Calu3 (cell line): ENCODE measurements at regions not wholly inside any gene's neighbourhood (a gene's known extent, or its start where the extent isn't known, plus 50 kb on each side); places are given as distances from the start of the nearest gene placed in this dataset.

ENCODE experiments used
- BruUV-seq: library from RNA; stranded (reverse); fragments of 400-500 nt; replicated peaks from 2 replicates; lab custom pipeline; 2021; lab: Mats Ljungman, UMichigan
- CTCF ChIA-PET: fragments of 300-600 bp; sonication (Branson Sonifier 250); formaldehyde crosslinking; loops from one replicate; lab custom pipeline; 2022; ENCODE audit warnings: antibody characterized with exemption; lab: Charles Lee
- DNase-seq: peaks from one replicate; pipeline ENCODE4 v3.0.0; 2022
- H3K27ac Mint-ChIP-seq: one replicate; pipeline ENCODE4 v1.8.0; 2022; ENCODE audit warnings: mixed read lengths; ENCODE audit not compliant: unreplicated experiment
- H3K27me3 Mint-ChIP-seq: one replicate; pipeline ENCODE4 v1.8.0; 2022; ENCODE audit warnings: mixed read lengths; ENCODE audit not compliant: unreplicated experiment
- H3K36me3 Mint-ChIP-seq: one replicate; pipeline ENCODE4 v1.8.0; 2022; ENCODE audit warnings: mild to moderate bottlenecking, moderate library complexity, mixed read lengths; ENCODE audit not compliant: insufficient read depth, unreplicated experiment
- H3K4me1 Mint-ChIP-seq: one replicate; pipeline ENCODE4 v1.8.0; 2022; ENCODE audit warnings: mild to moderate bottlenecking, low read depth, mixed read lengths; ENCODE audit not compliant: unreplicated experiment
- H3K4me3 Mint-ChIP-seq: one replicate; pipeline ENCODE4 v1.8.0; 2022; ENCODE audit warnings: mild to moderate bottlenecking, low read depth, moderate library complexity, mixed read lengths; ENCODE audit not compliant: unreplicated experiment
- H3K9me3 Mint-ChIP-seq: one replicate; pipeline ENCODE4 v1.8.0; 2022; ENCODE audit warnings: low read depth, mixed read lengths; ENCODE audit not compliant: unreplicated experiment
- CTCF ChIP-seq: fragments of 200-600 bp; IDR thresholded peaks from one replicate; pipeline ENCODE4 v1.8.0; 2022; ENCODE audit warnings: antibody characterized with exemption; ENCODE audit not compliant: unreplicated experiment
- intact Hi-C: fragments of 100-400 bp; cut with micrococcal nuclease; formaldehyde crosslinking; loops from one replicate; pipeline ENCODE4 v1.10.0; 2022; ENCODE audit not compliant: unreplicated experiment

- CTCF ChIA-PET, result no interaction called here
- H3K4me1 Mint-ChIP-seq, result no peaks in the 10 kb centered on the region
- no peak for DNase-seq
- peaks cover 26% of the 10 kb centered on the region for H3K27me3 Mint-ChIP-seq
- no peak for TF ChIP-seq CTCF
- no peaks in the 10 kb centered on the region for H3K36me3 Mint-ChIP-seq
- no peaks in the 10 kb centered on the region for H3K9me3 Mint-ChIP-seq
- no peak overlapping the region for H3K4me3 Mint-ChIP-seq
- intact Hi-C loops, result no loop called here
- no TSS peak for BruUV-seq
- no peak overlapping the region for H3K27ac Mint-ChIP-seq
Measured at GRCh38 chr11:19631712-19632498, 80.7 kb upstream of the NAV2 start.

- intact Hi-C loops, result no loop called here
- H3K36me3 Mint-ChIP-seq, result no peaks in the 10 kb centered on the region
Measured at GRCh38 chr11:19628018-19628417, 84.6 kb upstream of the NAV2 start.

GRCh38 chr11:19627566-19627965 is 85.1 kb upstream of the NAV2 start:
- Mint-ChIP-seq H3K27ac (no peak overlapping the region), H3K4me1 (no peaks in the 10 kb centered on the region), H3K4me3 (no peak overlapping the region), H3K36me3 (no peaks in the 10 kb centered on the region), H3K9me3 (no peaks in the 10 kb centered on the region), H3K27me3 (peaks cover 56% of the 10 kb centered on the region)
- BruUV-seq, result no TSS peak
- no peak for TF ChIP-seq CTCF
- intact Hi-C loops, result no loop called here
- CTCF ChIA-PET, result no interaction called here
- no peak for DNase-seq

More at GRCh38 chr11:19628018-19628417, 84.6 kb upstream of the NAV2 start:
- Mint-ChIP-seq H3K4me1 (no peaks in the 10 kb centered on the region), H3K27ac (no peak overlapping the region), H3K9me3 (no peaks in the 10 kb centered on the region), H3K4me3 (no peak overlapping the region), H3K27me3 (peaks cover 51% of the 10 kb centered on the region)
- no peak for DNase-seq
- CTCF ChIA-PET, result no interaction called here
- TF ChIP-seq CTCF, result no peak
- BruUV-seq, result no TSS peak

GRCh38 chr11:19625438-19625837 is 87.2 kb upstream of the NAV2 start:
- Mint-ChIP-seq H3K27ac (no peak overlapping the region), H3K27me3 (peaks cover 73% of the 10 kb centered on the region), H3K9me3 (no peaks in the 10 kb centered on the region), H3K4me1 (no peaks in the 10 kb centered on the region), H3K36me3 (no peaks in the 10 kb centered on the region), H3K4me3 (no peak overlapping the region)
- no TSS peak for BruUV-seq
- intact Hi-C loops, result no loop called here
- CTCF ChIA-PET, result no interaction called here
- no peak for DNase-seq
- no peak for TF ChIP-seq CTCF
